ENCODE measurements at regions not wholly inside any gene's neighbourhood (a gene's known extent, or its start where the extent isn't known, plus 50 kb on each side); places are given as distances from the start of the nearest gene placed in this dataset.

GRCh38 chr7:73968487-73968886 is 59.5 kb upstream of the ELN start:
- Histone ChIP-seq H3K36me3 (ENCODE audit: control insufficient read depth in 2 of 2, insufficient read depth in 1 of 2, low read length in 2 of 2) (no peaks in the 10 kb centered on the region), H3K4me3 (ENCODE audit: low read depth, low read length) (no peak overlapping the region), H3K27ac (ENCODE audit: extremely low read depth, low read depth, low read length) (no peak overlapping the region), H3K9me3 (ENCODE audit: control insufficient read depth, insufficient read depth, low read depth, low read length) (no peaks in the 10 kb centered on the region), H3K4me1 (ENCODE audit: control insufficient read depth, insufficient read depth, low read length) (no peaks in the 10 kb centered on the region)
- POLR2A ChIA-PET = interaction anchor here (0.5 kb wide), 1 partner anchor 31 kb away, joined by 4 read pairs; no protein-coding TSS in a partner anchor
- no peak for TF ChIP-seq ZNF548 (tag by site-specific recombination; IDR thresholded peaks at IDR 0.05)
- no peak for TF ChIP-seq ZNF785 (tag by site-specific recombination; IDR thresholded peaks at IDR 0.05)
- TF ChIP-seq ZNF37A (tag by site-specific recombination; IDR thresholded peaks at IDR 0.05) = no peak
- no peak for TF ChIP-seq ZNF274 (IDR thresholded peaks at IDR 0.05; ENCODE audit: low read length)
- TF ChIP-seq ZNF274 (tag by site-specific recombination; IDR thresholded peaks at IDR 0.05; ENCODE audit: borderline replicate concordance) = no peak
- CTCF ChIA-PET = interaction anchor here (1.2 kb wide), 1 partner anchor 10 kb away, joined by 7 read pairs; no protein-coding TSS in a partner anchor

DNA sequence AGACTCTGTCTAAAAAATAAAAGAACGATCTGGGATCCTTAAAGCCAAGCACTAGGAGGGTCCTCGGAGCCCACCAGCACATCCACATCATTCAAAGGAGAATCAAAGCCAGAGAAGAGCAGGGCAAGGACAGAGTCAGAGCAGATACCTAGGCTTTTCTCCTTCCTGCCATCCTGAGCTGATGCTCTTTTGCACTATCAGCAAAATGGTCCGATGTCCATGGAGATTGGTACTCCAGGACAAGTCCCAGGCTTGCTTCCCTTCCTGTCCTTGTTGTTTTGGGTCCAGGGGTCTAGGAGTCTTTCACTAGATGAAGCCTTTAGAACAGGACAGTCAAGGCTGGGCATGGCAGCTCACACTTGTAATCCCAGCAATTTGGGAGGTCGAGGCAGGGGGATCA is 58.0 kb upstream of the ELN start:
- ChIA-PET CTCF (no interaction called here), POLR2A (interaction anchor here (0.7 kb wide), 1 partner anchor 9 kb away, joined by 6 read pairs; no protein-coding TSS in a partner anchor)
- H3K4me1 ChIP-seq (ENCODE audit: control insufficient read depth, insufficient read depth, low read length) = no peaks in the 10 kb centered on the region
- H3K4me3 ChIP-seq (ENCODE audit: low read depth, low read length) = no peak overlapping the region
- H3K36me3 ChIP-seq (ENCODE audit: control insufficient read depth in 2 of 2, insufficient read depth in 1 of 2, low read length in 2 of 2) = no peaks in the 10 kb centered on the region
- no peaks in the 10 kb centered on the region for H3K9me3 ChIP-seq (ENCODE audit: control insufficient read depth, insufficient read depth, low read depth, low read length)
- TF ChIP-seq ZNF544 (tag by site-specific recombination; IDR thresholded peaks at IDR 0.05) (no peak), ZNF112 (tag by site-specific recombination; IDR thresholded peaks at IDR 0.05) (no peak), KLF16 (tag by site-specific recombination; IDR thresholded peaks at IDR 0.05) (no peak), ZNF530 (tag by site-specific recombination; IDR thresholded peaks at IDR 0.05; ENCODE audit: low read depth) (no peak), ZNF843 (tag by site-specific recombination; IDR thresholded peaks at IDR 0.05) (no peak), ZNF23 (tag by site-specific recombination; IDR thresholded peaks at IDR 0.05; ENCODE audit: borderline replicate concordance) (no peak), ZIC2 (tag by site-specific recombination; IDR thresholded peaks at IDR 0.05) (no peak), ZNF239 (tag by site-specific recombination; IDR thresholded peaks at IDR 0.05) (no peak), ZBTB11 (tag by site-specific recombination; conservative IDR thresholded peaks at IDR 0.05; ENCODE audit: low read depth) (no peak), KLF1 (tag by site-specific recombination; IDR thresholded peaks at IDR 0.05) (no peak)
- TF ChIP-seq, protein P1, sequence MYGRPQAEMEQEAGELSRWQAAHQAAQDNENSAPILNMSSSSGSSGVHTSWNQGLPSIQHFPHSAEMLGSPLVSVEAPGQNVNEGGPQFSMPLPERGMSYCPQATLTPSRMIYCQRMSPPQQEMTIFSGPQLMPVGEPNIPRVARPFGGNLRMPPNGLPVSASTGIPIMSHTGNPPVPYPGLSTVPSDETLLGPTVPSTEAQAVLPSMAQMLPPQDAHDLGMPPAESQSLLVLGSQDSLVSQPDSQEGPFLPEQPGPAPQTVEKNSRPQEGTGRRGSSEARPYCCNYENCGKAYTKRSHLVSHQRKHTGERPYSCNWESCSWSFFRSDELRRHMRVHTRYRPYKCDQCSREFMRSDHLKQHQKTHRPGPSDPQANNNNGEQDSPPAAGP (tag by site-specific recombination; IDR thresholded peaks at IDR 0.05) = no peak
- TF ChIP-seq, protein P2, sequence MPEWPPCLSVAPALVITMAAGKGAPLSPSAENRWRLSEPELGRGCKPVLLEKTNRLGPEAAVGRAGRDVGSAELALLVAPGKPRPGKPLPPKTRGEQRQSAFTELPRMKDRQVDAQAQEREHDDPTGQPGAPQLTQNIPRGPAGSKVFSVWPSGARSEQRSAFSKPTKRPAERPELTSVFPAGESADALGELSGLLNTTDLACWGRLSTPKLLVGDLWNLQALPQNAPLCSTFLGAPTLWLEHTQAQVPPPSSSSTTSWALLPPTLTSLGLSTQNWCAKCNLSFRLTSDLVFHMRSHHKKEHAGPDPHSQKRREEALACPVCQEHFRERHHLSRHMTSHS (tag by site-specific recombination; IDR thresholded peaks at IDR 0.05) = no peak
- no peak overlapping the region for H3K27ac ChIP-seq (ENCODE audit: extremely low read depth, low read depth, low read length)

GRCh38 chr7:73970801-73971229 is 57.2 kb upstream of the ELN start:
- TF ChIP-seq SP7 (tag by site-specific recombination; IDR thresholded peaks at IDR 0.05) (no peak), KLF1 (tag by site-specific recombination; IDR thresholded peaks at IDR 0.05) (no peak), YY1 (tag by site-specific recombination; IDR thresholded peaks at IDR 0.05) (no peak), ZNF433 (tag by site-specific recombination; IDR thresholded peaks at IDR 0.05; ENCODE audit: low read depth) (no peak), EGR2 (tag by site-specific recombination; IDR thresholded peaks at IDR 0.05; ENCODE audit: low read depth) (no peak), ZNF76 (tag by site-specific recombination; IDR thresholded peaks at IDR 0.05; ENCODE audit: borderline replicate concordance, low read depth) (no peak)
- no peak overlapping the region for H3K27ac ChIP-seq (ENCODE audit: extremely low read depth, low read depth, low read length)

More at GRCh38 chr7:73970801-73971229, 57.2 kb upstream of the ELN start:
- H3K4me1 ChIP-seq (ENCODE audit: control insufficient read depth, insufficient read depth, low read length) = no peaks in the 10 kb centered on the region
- H3K9me3 ChIP-seq (ENCODE audit: control insufficient read depth, insufficient read depth, low read depth, low read length) = no peaks in the 10 kb centered on the region
- no peak overlapping the region for H3K4me3 ChIP-seq (ENCODE audit: low read depth, low read length)
- ChIA-PET POLR2A (no interaction called here), CTCF (no interaction called here)
- H3K36me3 ChIP-seq (ENCODE audit: control insufficient read depth in 2 of 2, insufficient read depth in 1 of 2, low read length in 2 of 2) = no peaks in the 10 kb centered on the region

Data from HEK293 (cell line).